ENCODE measurements at regions not wholly inside any gene's neighbourhood (a gene's known extent, or its start where the extent isn't known, plus 50 kb on each side); places are given as distances from the start of the nearest gene placed in this dataset.

DNA sequence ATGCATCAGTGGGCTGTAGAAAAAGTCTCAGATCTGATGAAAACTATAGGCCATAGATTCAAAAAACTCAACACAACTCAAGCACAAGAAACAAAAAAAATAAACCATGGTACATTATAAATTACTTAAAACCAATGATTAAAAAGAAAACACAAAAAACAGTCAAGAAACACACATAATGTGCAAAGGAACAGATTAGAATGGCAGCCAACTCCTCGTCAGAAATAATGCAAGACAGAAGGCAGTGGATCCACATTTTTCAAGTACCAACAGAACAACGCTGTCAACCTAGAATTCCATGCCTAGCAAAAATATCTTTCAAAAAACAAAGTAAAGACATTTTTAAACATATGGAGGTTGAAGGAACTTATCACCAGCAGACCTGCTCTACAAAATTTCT is 69.7 kb downstream of the PSMB1 start:
- H3K9me3 Mint-ChIP-seq (ENCODE audit: unreplicated experiment), result peaks cover 7% of the 10 kb centered on the region
- no peaks in the 10 kb centered on the region for H3K36me3 Mint-ChIP-seq (ENCODE audit: unreplicated experiment)
- H3K27ac Mint-ChIP-seq (ENCODE audit: unreplicated experiment), result no peak overlapping the region
- DNase-seq (ENCODE audit: extremely low spot score, unreplicated experiment), result no peak
- no peaks in the 10 kb centered on the region for H3K4me1 Mint-ChIP-seq (ENCODE audit: unreplicated experiment)
- no peak overlapping the region for H3K4me3 Mint-ChIP-seq (ENCODE audit: unreplicated experiment)
- TF ChIP-seq, protein P1, sequence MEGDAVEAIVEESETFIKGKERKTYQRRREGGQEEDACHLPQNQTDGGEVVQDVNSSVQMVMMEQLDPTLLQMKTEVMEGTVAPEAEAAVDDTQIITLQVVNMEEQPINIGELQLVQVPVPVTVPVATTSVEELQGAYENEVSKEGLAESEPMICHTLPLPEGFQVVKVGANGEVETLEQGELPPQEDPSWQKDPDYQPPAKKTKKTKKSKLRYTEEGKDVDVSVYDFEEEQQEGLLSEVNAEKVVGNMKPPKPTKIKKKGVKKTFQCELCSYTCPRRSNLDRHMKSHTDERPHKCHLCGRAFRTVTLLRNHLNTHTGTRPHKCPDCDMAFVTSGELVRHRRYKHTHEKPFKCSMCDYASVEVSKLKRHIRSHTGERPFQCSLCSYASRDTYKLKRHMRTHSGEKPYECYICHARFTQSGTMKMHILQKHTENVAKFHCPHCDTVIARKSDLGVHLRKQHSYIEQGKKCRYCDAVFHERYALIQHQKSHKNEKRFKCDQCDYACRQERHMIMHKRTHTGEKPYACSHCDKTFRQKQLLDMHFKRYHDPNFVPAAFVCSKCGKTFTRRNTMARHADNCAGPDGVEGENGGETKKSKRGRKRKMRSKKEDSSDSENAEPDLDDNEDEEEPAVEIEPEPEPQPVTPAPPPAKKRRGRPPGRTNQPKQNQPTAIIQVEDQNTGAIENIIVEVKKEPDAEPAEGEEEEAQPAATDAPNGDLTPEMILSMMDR (IDR thresholded peaks at IDR 0.05), result no peak
- peaks cover 12% of the 10 kb centered on the region for H3K27me3 Mint-ChIP-seq (ENCODE audit: unreplicated experiment)

DNA sequence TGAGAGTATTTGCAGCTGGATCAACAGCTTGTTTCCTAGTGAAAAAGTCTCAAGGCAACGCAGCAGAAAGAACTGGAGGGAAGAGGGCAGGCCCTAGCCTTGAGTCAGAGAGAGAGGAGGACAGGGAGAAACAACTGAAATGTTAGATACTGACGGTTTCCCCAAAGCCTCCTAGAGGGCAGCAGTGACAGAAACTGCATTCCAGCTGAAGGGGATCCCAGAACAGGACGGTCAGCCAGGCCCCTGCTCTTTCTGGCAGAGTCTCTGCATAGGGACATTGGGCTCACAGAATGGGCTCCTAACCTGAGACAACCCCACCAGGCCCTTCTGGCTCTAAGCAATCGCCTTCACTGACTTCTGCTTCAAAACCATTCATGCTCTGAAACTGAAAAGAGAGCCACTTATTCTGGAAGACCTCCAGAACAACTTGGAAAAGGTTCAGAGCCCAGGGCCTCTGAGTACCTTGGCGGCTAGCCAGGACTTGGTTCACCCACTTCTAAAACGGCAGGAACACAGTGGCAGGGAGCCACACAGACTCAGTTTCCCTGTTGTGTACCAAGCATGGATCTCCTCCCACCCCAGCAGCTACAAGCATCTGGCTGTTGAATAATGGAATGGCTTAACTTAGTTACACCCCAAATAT is 72.9 kb downstream of the PSMB1 start:
- DNase-seq (ENCODE audit: extremely low spot score, unreplicated experiment), result no peak
- peaks cover 7% of the 10 kb centered on the region for H3K9me3 Mint-ChIP-seq (ENCODE audit: unreplicated experiment)
- no peak overlapping the region for H3K27ac Mint-ChIP-seq (ENCODE audit: unreplicated experiment)

DNA sequence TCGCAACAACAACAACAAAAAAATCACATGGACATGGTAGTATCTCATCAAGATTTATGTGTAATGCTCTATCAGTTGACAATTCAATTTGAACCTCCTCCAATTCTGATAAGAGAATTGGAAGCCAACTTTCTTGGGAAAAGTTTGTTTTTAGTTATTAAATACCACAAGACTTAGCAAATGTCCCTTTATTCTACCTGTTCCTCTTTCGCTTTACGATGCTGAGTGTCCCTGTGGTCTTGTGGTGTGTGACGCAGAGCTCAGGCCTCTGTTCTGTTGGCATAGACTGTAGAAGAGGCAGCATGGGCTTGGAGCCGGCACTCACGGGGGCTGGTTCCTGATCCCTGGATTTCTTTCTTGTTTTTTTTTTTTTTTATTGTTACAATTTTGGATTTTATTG is 76.7 kb downstream of the PSMB1 start:
- H3K27me3 Mint-ChIP-seq (ENCODE audit: unreplicated experiment), result peaks cover 21% of the 10 kb centered on the region
- no peak overlapping the region for H3K27ac Mint-ChIP-seq (ENCODE audit: unreplicated experiment)
- no peak overlapping the region for H3K4me3 Mint-ChIP-seq (ENCODE audit: unreplicated experiment)
- no peaks in the 10 kb centered on the region for H3K36me3 Mint-ChIP-seq (ENCODE audit: unreplicated experiment)
- no peaks in the 10 kb centered on the region for H3K4me1 Mint-ChIP-seq (ENCODE audit: unreplicated experiment)
- TF ChIP-seq, protein P1 (IDR thresholded peaks at IDR 0.05), result no peak
- H3K9me3 Mint-ChIP-seq (ENCODE audit: unreplicated experiment), result no peaks in the 10 kb centered on the region
- no peak for DNase-seq (ENCODE audit: extremely low spot score, unreplicated experiment)

More for the DNA sequence above, 72.9 kb downstream of the PSMB1 start:
- Mint-ChIP-seq H3K36me3 (ENCODE audit: unreplicated experiment) (no peaks in the 10 kb centered on the region), H3K4me3 (ENCODE audit: unreplicated experiment) (no peak overlapping the region), H3K27me3 (ENCODE audit: unreplicated experiment) (peaks cover 12% of the 10 kb centered on the region), H3K4me1 (ENCODE audit: unreplicated experiment) (no peaks in the 10 kb centered on the region)
- TF ChIP-seq, protein P1 (IDR thresholded peaks at IDR 0.05), result peak; percentile 26

DNA sequence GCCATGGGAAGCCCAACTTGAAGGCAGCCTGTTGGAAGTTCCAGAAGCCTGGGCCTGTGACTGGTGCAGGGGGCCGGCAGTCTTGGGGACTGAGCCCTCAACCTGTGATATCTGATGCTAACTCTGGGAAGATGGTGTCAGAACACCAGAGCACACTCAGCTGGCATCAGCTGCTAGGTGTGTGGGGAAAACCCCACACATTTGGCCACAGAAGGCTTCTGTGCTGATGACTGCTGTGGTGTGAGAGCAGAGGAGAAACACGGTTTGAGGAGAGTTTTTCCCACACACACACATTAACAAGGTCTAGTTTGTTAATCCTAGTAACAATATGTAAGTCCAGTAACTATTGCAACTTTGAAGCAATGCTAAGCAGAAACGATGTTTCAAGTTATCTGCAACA is 78.0 kb downstream of the PSMB1 start:
- TF ChIP-seq, protein P1 (IDR thresholded peaks at IDR 0.05), result no peak
- no peaks in the 10 kb centered on the region for H3K9me3 Mint-ChIP-seq (ENCODE audit: unreplicated experiment)
- no peak for DNase-seq (ENCODE audit: extremely low spot score, unreplicated experiment)
- no peak overlapping the region for H3K4me3 Mint-ChIP-seq (ENCODE audit: unreplicated experiment)
- no peaks in the 10 kb centered on the region for H3K4me1 Mint-ChIP-seq (ENCODE audit: unreplicated experiment)
- H3K27me3 Mint-ChIP-seq (ENCODE audit: unreplicated experiment), result peaks cover 23% of the 10 kb centered on the region
- H3K36me3 Mint-ChIP-seq (ENCODE audit: unreplicated experiment), result no peaks in the 10 kb centered on the region
- H3K27ac Mint-ChIP-seq (ENCODE audit: unreplicated experiment), result no peak overlapping the region

DNA sequence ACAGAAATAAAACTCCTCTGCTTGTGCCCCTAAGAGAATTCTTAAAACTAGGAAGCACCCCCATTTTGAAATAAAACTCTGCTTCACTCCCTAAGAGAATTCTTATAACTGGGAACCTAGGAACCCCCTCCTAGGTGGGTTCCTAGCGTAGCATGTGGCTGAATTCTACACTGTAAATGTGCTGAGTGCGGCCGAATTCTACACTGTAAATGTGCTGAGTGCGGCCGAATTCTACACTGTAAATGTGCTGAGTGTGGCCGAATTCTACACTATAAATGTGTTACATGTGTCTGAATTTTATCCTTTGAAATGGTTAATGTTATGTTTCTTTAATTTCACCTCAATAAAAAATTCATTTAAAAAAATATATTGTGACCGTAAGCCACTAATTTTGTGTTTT is 79.3 kb downstream of the PSMB1 start:
- H3K9me3 Mint-ChIP-seq (ENCODE audit: unreplicated experiment), result no peaks in the 10 kb centered on the region
- H3K27me3 Mint-ChIP-seq (ENCODE audit: unreplicated experiment), result peaks cover 23% of the 10 kb centered on the region
- TF ChIP-seq, protein P1 (IDR thresholded peaks at IDR 0.05), result no peak
- H3K4me3 Mint-ChIP-seq (ENCODE audit: unreplicated experiment), result no peak overlapping the region
- no peak for DNase-seq (ENCODE audit: extremely low spot score, unreplicated experiment)
- H3K27ac Mint-ChIP-seq (ENCODE audit: unreplicated experiment), result no peak overlapping the region
- H3K4me1 Mint-ChIP-seq (ENCODE audit: unreplicated experiment), result no peaks in the 10 kb centered on the region
- no peaks in the 10 kb centered on the region for H3K36me3 Mint-ChIP-seq (ENCODE audit: unreplicated experiment)
